ENCODE measurements at regions not wholly inside any gene's neighbourhood (a gene's known extent, or its start where the extent isn't known, plus 50 kb on each side); places are given as distances from the start of the nearest gene placed in this dataset.

- TF ChIP-seq EZH2 (optimal IDR thresholded peaks at IDR 0.05; ENCODE audit: low read depth, low read length) (no peak), EZH2phosphoT487 (IDR thresholded peaks at IDR 0.05; ENCODE audit: low read length) (no peak)
- TF ChIP-seq, protein P1, sequence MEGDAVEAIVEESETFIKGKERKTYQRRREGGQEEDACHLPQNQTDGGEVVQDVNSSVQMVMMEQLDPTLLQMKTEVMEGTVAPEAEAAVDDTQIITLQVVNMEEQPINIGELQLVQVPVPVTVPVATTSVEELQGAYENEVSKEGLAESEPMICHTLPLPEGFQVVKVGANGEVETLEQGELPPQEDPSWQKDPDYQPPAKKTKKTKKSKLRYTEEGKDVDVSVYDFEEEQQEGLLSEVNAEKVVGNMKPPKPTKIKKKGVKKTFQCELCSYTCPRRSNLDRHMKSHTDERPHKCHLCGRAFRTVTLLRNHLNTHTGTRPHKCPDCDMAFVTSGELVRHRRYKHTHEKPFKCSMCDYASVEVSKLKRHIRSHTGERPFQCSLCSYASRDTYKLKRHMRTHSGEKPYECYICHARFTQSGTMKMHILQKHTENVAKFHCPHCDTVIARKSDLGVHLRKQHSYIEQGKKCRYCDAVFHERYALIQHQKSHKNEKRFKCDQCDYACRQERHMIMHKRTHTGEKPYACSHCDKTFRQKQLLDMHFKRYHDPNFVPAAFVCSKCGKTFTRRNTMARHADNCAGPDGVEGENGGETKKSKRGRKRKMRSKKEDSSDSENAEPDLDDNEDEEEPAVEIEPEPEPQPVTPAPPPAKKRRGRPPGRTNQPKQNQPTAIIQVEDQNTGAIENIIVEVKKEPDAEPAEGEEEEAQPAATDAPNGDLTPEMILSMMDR (IDR thresholded peaks at IDR 0.05; ENCODE audit: low read length) = no peak
- Histone ChIP-seq H3K9me3 (replicated peaks; ENCODE audit: insufficient read depth, low read length) (no peaks in the 10 kb centered on the region), H3K27me3 (replicated peaks; ENCODE audit: insufficient read depth, low read length) (no peaks in the 10 kb centered on the region), H2AFZ (ENCODE audit: low read length) (no peak overlapping the region), H3K4me1 (ENCODE audit: low read length) (no peaks in the 10 kb centered on the region), H3K27ac (ENCODE audit: low read length) (no peak overlapping the region), H3K9me2 (replicated peaks; ENCODE audit: insufficient read depth, low read length) (no peaks in the 10 kb centered on the region), H3K4me2 (ENCODE audit: low read depth, low read length) (no peak overlapping the region), H3K9ac (ENCODE audit: low read length) (no peak overlapping the region), H4K20me1 (ENCODE audit: insufficient read depth, low read length) (no peaks in the 10 kb centered on the region), H3K36me3 (replicated peaks; ENCODE audit: insufficient read depth, low read length) (no peaks in the 10 kb centered on the region), H3K4me3 (ENCODE audit: low read length) (no peak overlapping the region), H3K79me2 (ENCODE audit: low read length) (no peaks in the 10 kb centered on the region), H3F3A (ENCODE audit: insufficient read depth, low read length) (no peaks in the 10 kb centered on the region)
- DNase-seq = no peak
These were observed 119.0 kb upstream of the RASSF8 start for GRCh38 chr12:25839470-25839869.

GRCh38 chr12:25840678-25841465 lies 117.6 kb upstream of the RASSF8 start:
- Histone ChIP-seq H3K9ac (ENCODE audit: low read length) (no peak overlapping the region), H3K4me1 (ENCODE audit: low read length) (no peaks in the 10 kb centered on the region), H3F3A (ENCODE audit: insufficient read depth, low read length) (no peaks in the 10 kb centered on the region)

DNA sequence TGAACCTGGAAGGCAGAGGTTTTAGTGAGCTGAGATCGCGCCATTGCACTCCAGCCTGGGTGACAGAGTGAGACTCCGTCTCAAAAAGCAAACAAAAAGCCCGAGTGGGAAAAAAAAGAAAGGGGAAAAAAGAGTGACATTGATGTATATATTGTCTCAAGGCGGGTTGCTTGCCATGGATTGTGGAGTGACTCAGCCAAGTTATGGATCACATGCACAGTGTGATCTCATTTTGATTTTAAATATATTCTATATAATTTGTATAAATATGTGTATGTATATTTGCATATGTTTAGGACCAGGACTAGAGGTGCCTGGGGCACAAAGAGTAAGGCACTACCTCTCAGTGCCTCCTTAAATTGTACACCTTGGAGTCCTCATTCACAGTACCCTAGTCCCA lies 116.2 kb upstream of the RASSF8 start:
- no peaks in the 10 kb centered on the region for H3K9me3 ChIP-seq (replicated peaks; ENCODE audit: insufficient read depth, low read length)
- no peak overlapping the region for H3K27ac ChIP-seq (ENCODE audit: low read length)
- H3K4me1 ChIP-seq (ENCODE audit: low read length) = no peaks in the 10 kb centered on the region
- H3K4me2 ChIP-seq (ENCODE audit: low read depth, low read length) = no peak overlapping the region
- H3K9me2 ChIP-seq (replicated peaks; ENCODE audit: insufficient read depth, low read length) = no peaks in the 10 kb centered on the region
- no peaks in the 10 kb centered on the region for H3K36me3 ChIP-seq (replicated peaks; ENCODE audit: insufficient read depth, low read length)
- H3K27me3 ChIP-seq (replicated peaks; ENCODE audit: insufficient read depth, low read length) = no peaks in the 10 kb centered on the region
- DNase-seq = no peak
- no peaks in the 10 kb centered on the region for H3F3A ChIP-seq (ENCODE audit: insufficient read depth, low read length)
- no peaks in the 10 kb centered on the region for H3K79me2 ChIP-seq (ENCODE audit: low read length)
- no peaks in the 10 kb centered on the region for H4K20me1 ChIP-seq (ENCODE audit: insufficient read depth, low read length)
- no peak overlapping the region for H3K4me3 ChIP-seq (ENCODE audit: low read length)
- TF ChIP-seq, protein P1 (IDR thresholded peaks at IDR 0.05; ENCODE audit: low read length) = no peak
- no peak for TF ChIP-seq EZH2phosphoT487 (IDR thresholded peaks at IDR 0.05; ENCODE audit: low read length)
- no peak for TF ChIP-seq EZH2 (optimal IDR thresholded peaks at IDR 0.05; ENCODE audit: low read depth, low read length)
- no peak overlapping the region for H3K9ac ChIP-seq (ENCODE audit: low read length)
- H2AFZ ChIP-seq (ENCODE audit: low read length) = no peak overlapping the region

More at GRCh38 chr12:25840678-25841465, 117.6 kb upstream of the RASSF8 start:
- Histone ChIP-seq H2AFZ (ENCODE audit: low read length) (no peak overlapping the region), H3K4me3 (ENCODE audit: low read length) (no peak overlapping the region), H3K27ac (ENCODE audit: low read length) (no peak overlapping the region), H3K36me3 (replicated peaks; ENCODE audit: insufficient read depth, low read length) (no peaks in the 10 kb centered on the region), H3K9me2 (replicated peaks; ENCODE audit: insufficient read depth, low read length) (no peaks in the 10 kb centered on the region), H3K4me2 (ENCODE audit: low read depth, low read length) (no peak overlapping the region), H3K27me3 (replicated peaks; ENCODE audit: insufficient read depth, low read length) (no peaks in the 10 kb centered on the region), H3K79me2 (ENCODE audit: low read length) (no peaks in the 10 kb centered on the region), H4K20me1 (ENCODE audit: insufficient read depth, low read length) (no peaks in the 10 kb centered on the region), H3K9me3 (replicated peaks; ENCODE audit: insufficient read depth, low read length) (no peaks in the 10 kb centered on the region)
- TF ChIP-seq, protein P1 (IDR thresholded peaks at IDR 0.05; ENCODE audit: low read length) = no peak
- no peak for TF ChIP-seq EZH2 (optimal IDR thresholded peaks at IDR 0.05; ENCODE audit: low read depth, low read length)
- no peak for TF ChIP-seq EZH2phosphoT487 (IDR thresholded peaks at IDR 0.05; ENCODE audit: low read length)
- no peak for DNase-seq

Measured in MM.1S (cell line).